Smooth muscle cell (in vitro differentiated cells): ENCODE measurements at regions not wholly inside any gene's neighbourhood (a gene's known extent, or its start where the extent isn't known, plus 50 kb on each side); places are given as distances from the start of the nearest gene placed in this dataset.
A peak's percentile ranks its signal among the peaks of the same experiment; 100 is the strongest.

Source experiments
- DNase-seq: peaks from one replicate; lab custom pipeline; 2025; ENCODE audit not compliant: unreplicated experiment; lab: John Stamatoyannopoulos, UW
- H2AFZ ChIP-seq: fragments of 200-600 bp; sonication (generic); 2 replicates; pipeline ENCODE4 v1.6.0; 2016; ENCODE audit warnings: antibody characterized with exemption, low read depth, mild to moderate bottlenecking
- H3F3A ChIP-seq: fragments of 200-600 bp; sonication (generic); 2 replicates; pipeline ENCODE4 v1.6.0; 2017; ENCODE audit warnings: antibody characterized with exemption, low read depth
- H3K27ac ChIP-seq: fragments of 200-600 bp; sonication (generic); 2 replicates; pipeline ENCODE4 v1.5.1; 2016; ENCODE audit warnings: low read depth, mild to moderate bottlenecking
- H3K27me3 ChIP-seq: fragments of 200-600 bp; sonication (generic); 2 replicates; pipeline ENCODE4 v1.6.1; 2016; ENCODE audit warnings: low read depth, mild to moderate bottlenecking
- H3K36me3 ChIP-seq: fragments of 200-600 bp; sonication (generic); 2 replicates; pipeline ENCODE4 v1.5.1; 2016; ENCODE audit warnings: low read depth
- H3K4me1 ChIP-seq: fragments of 200-600 bp; sonication (generic); 2 replicates; pipeline ENCODE4 v1.5.1; 2016; ENCODE audit warnings: low read depth
- H3K4me2 ChIP-seq: fragments of 200-600 bp; sonication (generic); 2 replicates; pipeline ENCODE4 v1.6.0; 2016; ENCODE audit warnings: mild to moderate bottlenecking
- H3K4me3 ChIP-seq: fragments of 200-600 bp; sonication (generic); 2 replicates; pipeline ENCODE4 v1.5.1; 2016; ENCODE audit warnings: mild to moderate bottlenecking
- H3K79me2 ChIP-seq: fragments of 200-600 bp; sonication (generic); 2 replicates; pipeline ENCODE4 v1.6.0; 2016; ENCODE audit warnings: low read depth, mild to moderate bottlenecking
- H3K9ac ChIP-seq: fragments of 200-600 bp; sonication (generic); 2 replicates; pipeline ENCODE4 v1.6.0; 2016; ENCODE audit warnings: low read depth
- H3K9me3 ChIP-seq: fragments of 200-600 bp; sonication (generic); replicated peaks from 2 replicates; pipeline ENCODE4 v1.5.1; 2016; ENCODE audit warnings: low read depth
- H4K20me1 ChIP-seq: fragments of 200-600 bp; sonication (generic); 2 replicates; pipeline ENCODE4 v1.6.0; 2016; ENCODE audit warnings: low read depth
- WGBS: methylation state at CpG from one replicate; pipeline ENCODE4 v1.1.7; 2016; ENCODE audit warnings: low lambda C conversion rate; 5-methylcytosine and 5-hydroxymethylcytosine counted together
- TF ChIP-seq, protein P1 (sequence below): fragments of 200-600 bp; sonication (generic); IDR thresholded peaks from 2 replicates; pipeline ENCODE4 v1.5.1; 2017; ENCODE audit warnings: borderline replicate concordance, mild to moderate bottlenecking, antibody characterized with exemption; ENCODE audit not compliant: insufficient read depth, poor library complexity, severe bottlenecking

GRCh38 chr1:90370686-90371447 lies 346.2 kb downstream of the BARHL2 start:
- peaks cover 3% of the 10 kb centered on the region for H3K27me3 ChIP-seq
- H4K20me1 ChIP-seq = no peaks in the 10 kb centered on the region
- no peaks in the 10 kb centered on the region for H3F3A ChIP-seq
- H3K4me2 ChIP-seq = peak overlapping the region; percentile 47
- peaks cover 10% of the 10 kb centered on the region for H3K4me1 ChIP-seq
- DNase-seq = no peak
- no peaks in the 10 kb centered on the region for H3K79me2 ChIP-seq
- no peak overlapping the region for H2AFZ ChIP-seq
- H3K9me3 ChIP-seq = no peaks in the 10 kb centered on the region
- TF ChIP-seq, protein P1, sequence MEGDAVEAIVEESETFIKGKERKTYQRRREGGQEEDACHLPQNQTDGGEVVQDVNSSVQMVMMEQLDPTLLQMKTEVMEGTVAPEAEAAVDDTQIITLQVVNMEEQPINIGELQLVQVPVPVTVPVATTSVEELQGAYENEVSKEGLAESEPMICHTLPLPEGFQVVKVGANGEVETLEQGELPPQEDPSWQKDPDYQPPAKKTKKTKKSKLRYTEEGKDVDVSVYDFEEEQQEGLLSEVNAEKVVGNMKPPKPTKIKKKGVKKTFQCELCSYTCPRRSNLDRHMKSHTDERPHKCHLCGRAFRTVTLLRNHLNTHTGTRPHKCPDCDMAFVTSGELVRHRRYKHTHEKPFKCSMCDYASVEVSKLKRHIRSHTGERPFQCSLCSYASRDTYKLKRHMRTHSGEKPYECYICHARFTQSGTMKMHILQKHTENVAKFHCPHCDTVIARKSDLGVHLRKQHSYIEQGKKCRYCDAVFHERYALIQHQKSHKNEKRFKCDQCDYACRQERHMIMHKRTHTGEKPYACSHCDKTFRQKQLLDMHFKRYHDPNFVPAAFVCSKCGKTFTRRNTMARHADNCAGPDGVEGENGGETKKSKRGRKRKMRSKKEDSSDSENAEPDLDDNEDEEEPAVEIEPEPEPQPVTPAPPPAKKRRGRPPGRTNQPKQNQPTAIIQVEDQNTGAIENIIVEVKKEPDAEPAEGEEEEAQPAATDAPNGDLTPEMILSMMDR = no peak
- WGBS = 52% methylated on average over 4 of the region's 4 CpGs
- no peak overlapping the region for H3K4me3 ChIP-seq
- H3K36me3 ChIP-seq = no peaks in the 10 kb centered on the region
- peak overlapping the region; percentile 90 for H3K27ac ChIP-seq
- peak overlapping the region; percentile 30 for H3K9ac ChIP-seq

GRCh38 chr1:90362163-90362562 lies 354.9 kb downstream of the BARHL2 start:
- Histone ChIP-seq H3K4me2 (no peak overlapping the region), H2AFZ (no peak overlapping the region), H3K27me3 (peaks cover 3% of the 10 kb centered on the region), H3K27ac (no peak overlapping the region), H3K9ac (no peak overlapping the region), H3F3A (no peaks in the 10 kb centered on the region), H3K4me1 (no peaks in the 10 kb centered on the region), H3K79me2 (no peaks in the 10 kb centered on the region), H3K9me3 (no peaks in the 10 kb centered on the region), H4K20me1 (no peaks in the 10 kb centered on the region), H3K4me3 (no peak overlapping the region), H3K36me3 (no peaks in the 10 kb centered on the region)
- TF ChIP-seq, protein P1 = no peak
- no peak for DNase-seq
- 100% methylated on average over 2 of the region's 2 CpGs for WGBS

DNA sequence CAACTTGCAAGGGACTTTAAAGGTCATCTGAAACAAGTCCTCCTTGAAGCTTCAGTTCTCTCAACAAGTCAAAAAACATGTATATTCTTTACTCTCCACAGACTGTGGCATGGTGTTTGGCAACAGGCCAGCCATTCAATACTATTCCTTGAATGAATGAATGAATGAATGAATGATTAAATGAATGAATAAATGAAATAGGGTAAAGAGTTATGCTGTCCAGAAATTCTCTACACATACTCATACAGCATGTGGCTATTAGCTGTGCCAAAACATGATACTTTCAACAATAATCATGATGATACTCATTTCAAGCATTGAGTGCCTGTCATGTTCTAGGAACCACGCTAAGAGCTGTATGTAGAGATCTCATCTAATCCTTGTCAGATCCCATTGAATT lies 356.1 kb downstream of the BARHL2 start:
- no peaks in the 10 kb centered on the region for H3K36me3 ChIP-seq
- H3K27me3 ChIP-seq = peaks cover 12% of the 10 kb centered on the region
- no peaks in the 10 kb centered on the region for H3F3A ChIP-seq
- no peaks in the 10 kb centered on the region for H3K9me3 ChIP-seq
- no peak overlapping the region for H3K27ac ChIP-seq
- TF ChIP-seq, protein P1 = no peak
- DNase-seq = no peak
- 96% methylated on average over 1 of the region's 1 CpG for WGBS
- H3K4me2 ChIP-seq = no peak overlapping the region
- no peaks in the 10 kb centered on the region for H3K79me2 ChIP-seq
- H4K20me1 ChIP-seq = no peaks in the 10 kb centered on the region
- H2AFZ ChIP-seq = no peak overlapping the region
- no peak overlapping the region for H3K4me3 ChIP-seq
- H3K9ac ChIP-seq = no peak overlapping the region
- no peaks in the 10 kb centered on the region for H3K4me1 ChIP-seq

DNA sequence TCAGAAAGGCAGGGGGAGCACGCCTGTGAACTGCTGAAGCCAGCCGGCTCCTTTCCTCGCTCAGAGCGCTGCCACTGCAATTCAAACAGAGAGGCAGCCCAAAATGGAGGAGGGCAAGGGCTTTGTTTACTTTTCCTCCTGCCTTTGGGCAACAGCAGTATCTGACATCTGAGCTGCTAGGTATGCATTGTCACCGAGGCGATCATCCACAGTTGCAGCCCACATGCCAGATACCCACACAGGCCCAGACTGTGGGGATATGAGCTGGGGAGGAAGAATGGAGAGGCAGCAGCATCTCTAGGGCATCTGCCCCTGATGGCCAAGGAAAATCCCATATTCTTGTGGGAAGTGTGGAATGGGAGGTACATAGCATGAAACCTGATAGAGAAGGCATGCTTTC lies 357.1 kb downstream of the BARHL2 start:
- H3F3A ChIP-seq = no peaks in the 10 kb centered on the region
- H3K36me3 ChIP-seq = no peaks in the 10 kb centered on the region
- no peak for DNase-seq
- H3K4me3 ChIP-seq = no peak overlapping the region
- H3K9ac ChIP-seq = no peak overlapping the region
- H3K4me1 ChIP-seq = no peaks in the 10 kb centered on the region
- no peaks in the 10 kb centered on the region for H3K9me3 ChIP-seq
- WGBS = 73% methylated on average over 6 of the region's 6 CpGs
- no peak overlapping the region for H2AFZ ChIP-seq
- peaks cover 17% of the 10 kb centered on the region for H3K27me3 ChIP-seq
- H4K20me1 ChIP-seq = no peaks in the 10 kb centered on the region
- TF ChIP-seq, protein P1 = no peak
- H3K27ac ChIP-seq = no peak overlapping the region
- H3K79me2 ChIP-seq = no peaks in the 10 kb centered on the region
- H3K4me2 ChIP-seq = no peak overlapping the region
